HFFc6 (cell line): ENCODE measurements at regions not wholly inside any gene's neighbourhood (a gene's known extent, or its start where the extent isn't known, plus 50 kb on each side); places are given as distances from the start of the nearest gene placed in this dataset.

Source experiments
- DNase-seq: peaks from one replicate; pipeline ENCODE4 v3.0.0-alpha.2; 2018
- H3K27ac Mint-ChIP-seq: 2 replicates; pipeline ENCODE4 v1.8.0; 2020; ENCODE audit warnings: mild to moderate bottlenecking, mixed read lengths
- H3K27me3 Mint-ChIP-seq: 2 replicates; pipeline ENCODE4 v1.8.0; 2021; ENCODE audit warnings: mild to moderate bottlenecking, moderate library complexity, mixed read lengths; ENCODE audit not compliant: insufficient read depth
- H3K36me3 Mint-ChIP-seq: 2 replicates; pipeline ENCODE4 v1.8.0; 2021; ENCODE audit warnings: low read depth, mixed read lengths
- H3K4me1 Mint-ChIP-seq: 2 replicates; pipeline ENCODE4 v1.8.0; 2020; ENCODE audit warnings: low read depth, mixed read lengths
- H3K4me3 Mint-ChIP-seq: 2 replicates; pipeline ENCODE4 v1.8.0; 2020; ENCODE audit warnings: mild to moderate bottlenecking, moderate library complexity, mixed read lengths
- H3K9me3 Mint-ChIP-seq: 2 replicates; pipeline ENCODE4 v1.8.0; 2020; ENCODE audit warnings: mild to moderate bottlenecking, mixed read lengths
- TF ChIP-seq, protein P1 (sequence below): fragments of 200-600 bp; sonication (generic); IDR thresholded peaks from 2 replicates; pipeline ENCODE4 v1.5.0; 2021; ENCODE audit warnings: antibody characterized with exemption, mild to moderate bottlenecking

DNA sequence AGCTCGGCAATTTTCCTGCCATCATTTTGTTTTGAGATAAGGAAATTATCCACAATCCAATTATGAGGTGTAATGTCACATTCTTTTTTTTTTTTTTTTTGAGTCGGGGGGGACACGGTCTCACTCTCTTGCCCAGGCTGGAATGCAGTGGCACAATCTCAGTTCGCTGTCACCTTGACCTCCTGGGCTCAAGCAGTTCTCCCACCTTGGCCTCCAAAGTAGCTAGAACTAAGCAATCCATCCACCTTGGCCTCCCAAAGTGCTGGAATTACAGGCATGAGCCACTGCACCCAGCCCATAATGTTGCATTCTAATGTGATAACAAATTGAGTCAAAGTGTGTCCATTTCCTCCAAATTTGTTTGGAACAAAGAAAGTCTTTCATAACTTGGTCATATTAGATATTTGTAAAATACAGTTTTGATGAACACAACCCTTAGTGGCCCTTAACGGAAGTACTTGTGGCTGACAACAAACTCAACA lies 144.1 kb upstream of the AFDN start:
- TF ChIP-seq, protein P1, sequence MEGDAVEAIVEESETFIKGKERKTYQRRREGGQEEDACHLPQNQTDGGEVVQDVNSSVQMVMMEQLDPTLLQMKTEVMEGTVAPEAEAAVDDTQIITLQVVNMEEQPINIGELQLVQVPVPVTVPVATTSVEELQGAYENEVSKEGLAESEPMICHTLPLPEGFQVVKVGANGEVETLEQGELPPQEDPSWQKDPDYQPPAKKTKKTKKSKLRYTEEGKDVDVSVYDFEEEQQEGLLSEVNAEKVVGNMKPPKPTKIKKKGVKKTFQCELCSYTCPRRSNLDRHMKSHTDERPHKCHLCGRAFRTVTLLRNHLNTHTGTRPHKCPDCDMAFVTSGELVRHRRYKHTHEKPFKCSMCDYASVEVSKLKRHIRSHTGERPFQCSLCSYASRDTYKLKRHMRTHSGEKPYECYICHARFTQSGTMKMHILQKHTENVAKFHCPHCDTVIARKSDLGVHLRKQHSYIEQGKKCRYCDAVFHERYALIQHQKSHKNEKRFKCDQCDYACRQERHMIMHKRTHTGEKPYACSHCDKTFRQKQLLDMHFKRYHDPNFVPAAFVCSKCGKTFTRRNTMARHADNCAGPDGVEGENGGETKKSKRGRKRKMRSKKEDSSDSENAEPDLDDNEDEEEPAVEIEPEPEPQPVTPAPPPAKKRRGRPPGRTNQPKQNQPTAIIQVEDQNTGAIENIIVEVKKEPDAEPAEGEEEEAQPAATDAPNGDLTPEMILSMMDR = no peak
- peaks cover 5% of the 10 kb centered on the region; the same call in 1 of the 2 replicates for H3K27me3 Mint-ChIP-seq
- peaks cover 76% of the 10 kb centered on the region for H3K9me3 Mint-ChIP-seq
- peaks cover 10% of the 10 kb centered on the region for H3K36me3 Mint-ChIP-seq
- H3K4me1 Mint-ChIP-seq = no peaks in the 10 kb centered on the region
- no peak overlapping the region for H3K4me3 Mint-ChIP-seq
- no peak for DNase-seq
- no peak overlapping the region for H3K27ac Mint-ChIP-seq

DNA sequence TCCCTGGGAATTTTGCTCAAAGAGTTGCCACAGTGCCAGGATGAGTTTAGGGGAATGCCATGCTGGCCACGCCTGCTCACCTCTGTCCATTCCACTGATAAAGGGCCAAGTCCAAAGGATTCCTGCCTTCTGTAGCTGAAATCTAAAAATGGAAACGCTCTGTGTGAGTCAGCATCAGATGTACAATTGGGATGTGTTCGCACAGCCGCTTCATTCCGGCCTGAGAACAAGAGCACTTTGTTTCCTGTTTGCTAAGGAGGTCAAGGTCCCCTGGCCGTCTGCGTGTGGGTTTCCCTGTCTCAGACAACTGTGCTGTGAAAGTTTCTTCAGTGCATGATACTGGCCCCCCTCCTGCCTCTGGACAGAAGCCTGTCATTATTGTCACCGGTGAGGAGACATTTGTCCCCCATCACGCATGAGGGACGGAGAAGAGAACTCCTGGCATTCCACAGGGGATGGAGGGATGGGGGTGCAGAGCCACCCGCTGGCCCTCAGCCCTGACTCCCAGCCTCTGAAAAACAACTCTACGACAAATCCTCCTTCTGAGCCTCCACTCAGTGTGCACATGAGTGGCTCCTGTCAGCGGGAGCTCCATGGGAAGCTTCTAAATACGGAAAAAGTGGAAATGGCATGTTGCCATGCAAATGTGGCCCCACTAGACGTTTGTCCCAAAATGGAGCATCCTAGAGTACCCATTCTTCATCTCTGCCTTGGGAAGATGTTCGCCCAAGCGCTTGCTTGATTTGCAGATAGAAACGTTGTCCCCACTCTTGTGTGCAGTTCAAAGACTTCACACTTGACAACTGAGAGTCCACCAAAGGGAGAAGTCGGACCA lies 143.5 kb upstream of the AFDN start:
- Mint-ChIP-seq H3K27ac (no peak overlapping the region), H3K9me3 (peaks cover 81% of the 10 kb centered on the region), H3K4me1 (no peaks in the 10 kb centered on the region), H3K4me3 (no peak overlapping the region), H3K27me3 (peaks cover 3% of the 10 kb centered on the region; the same call in 1 of the 2 replicates), H3K36me3 (peaks cover 10% of the 10 kb centered on the region)
- DNase-seq = no peak
- TF ChIP-seq, protein P1 = no peak

DNA sequence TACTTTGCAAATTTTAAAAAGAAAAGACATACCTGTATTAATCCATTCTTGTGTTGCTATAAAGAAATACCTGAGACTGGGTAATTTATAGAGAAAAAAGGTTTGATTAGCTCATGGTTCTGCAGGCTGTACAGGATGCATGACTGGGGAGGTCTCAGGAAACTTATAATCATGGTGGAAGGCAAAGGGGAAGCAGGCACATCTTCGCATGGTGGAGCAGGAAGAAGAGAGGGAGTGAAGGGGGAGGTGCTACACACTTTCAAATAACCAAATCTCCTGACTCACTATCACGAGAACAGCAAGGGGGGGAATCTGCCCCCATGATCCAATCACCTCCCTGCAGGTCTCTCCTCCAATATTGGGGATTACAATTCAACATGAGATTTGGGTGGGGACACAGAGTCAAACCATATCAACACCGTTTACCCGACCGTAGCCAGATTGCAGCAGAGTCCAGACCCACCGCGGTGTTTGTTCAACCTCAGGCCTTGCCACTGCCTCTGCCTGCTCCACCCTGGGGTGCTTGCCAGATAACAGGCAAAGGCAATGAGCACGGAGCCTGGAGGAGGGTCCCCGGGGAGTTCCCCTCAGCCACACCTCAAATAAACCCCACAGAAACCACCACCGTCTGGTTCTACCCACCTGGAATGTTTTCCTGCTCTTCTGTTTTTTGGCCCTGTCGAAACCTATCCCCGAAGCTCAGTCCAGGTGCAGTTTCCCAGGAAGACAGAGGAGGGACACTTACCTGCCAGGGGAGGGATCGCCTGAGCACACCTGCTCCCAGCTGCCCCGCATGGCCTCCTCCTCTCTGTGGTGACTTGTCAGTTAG lies 142.2 kb upstream of the AFDN start:
- H3K27me3 Mint-ChIP-seq = peaks cover 3% of the 10 kb centered on the region; the same call in 1 of the 2 replicates
- TF ChIP-seq, protein P1 = no peak
- H3K27ac Mint-ChIP-seq = no peak overlapping the region
- peaks cover 10% of the 10 kb centered on the region for H3K36me3 Mint-ChIP-seq
- no peaks in the 10 kb centered on the region for H3K4me1 Mint-ChIP-seq
- H3K4me3 Mint-ChIP-seq = no peak overlapping the region
- peaks cover 80% of the 10 kb centered on the region for H3K9me3 Mint-ChIP-seq
- no peak for DNase-seq

DNA sequence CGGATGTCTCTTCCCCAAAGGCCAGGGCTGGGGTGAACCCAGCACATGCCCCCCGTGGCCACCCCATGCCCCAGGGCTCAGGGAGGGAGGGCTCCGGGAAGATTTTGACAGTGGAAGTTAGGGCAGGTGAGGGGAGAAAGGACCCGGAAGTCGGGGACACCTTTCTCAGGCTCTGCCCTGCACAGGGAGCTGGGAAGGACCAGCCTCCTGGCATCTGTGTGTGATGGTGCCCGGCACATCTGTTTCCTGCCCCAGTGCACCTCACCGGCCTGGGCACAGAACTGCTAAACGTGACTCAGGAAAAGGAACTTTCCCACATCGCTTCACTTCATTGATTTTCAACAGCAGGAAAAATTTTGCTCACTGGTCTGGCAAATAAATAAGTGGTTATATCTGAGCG lies 141.1 kb upstream of the AFDN start:
- Mint-ChIP-seq H3K4me1 (no peaks in the 10 kb centered on the region), H3K4me3 (no peak overlapping the region), H3K27ac (no peak overlapping the region), H3K36me3 (peaks cover 11% of the 10 kb centered on the region), H3K9me3 (peaks cover 75% of the 10 kb centered on the region), H3K27me3 (peaks cover 3% of the 10 kb centered on the region; the same call in 1 of the 2 replicates)
- TF ChIP-seq, protein P1 = no peak
- DNase-seq = no peak

DNA sequence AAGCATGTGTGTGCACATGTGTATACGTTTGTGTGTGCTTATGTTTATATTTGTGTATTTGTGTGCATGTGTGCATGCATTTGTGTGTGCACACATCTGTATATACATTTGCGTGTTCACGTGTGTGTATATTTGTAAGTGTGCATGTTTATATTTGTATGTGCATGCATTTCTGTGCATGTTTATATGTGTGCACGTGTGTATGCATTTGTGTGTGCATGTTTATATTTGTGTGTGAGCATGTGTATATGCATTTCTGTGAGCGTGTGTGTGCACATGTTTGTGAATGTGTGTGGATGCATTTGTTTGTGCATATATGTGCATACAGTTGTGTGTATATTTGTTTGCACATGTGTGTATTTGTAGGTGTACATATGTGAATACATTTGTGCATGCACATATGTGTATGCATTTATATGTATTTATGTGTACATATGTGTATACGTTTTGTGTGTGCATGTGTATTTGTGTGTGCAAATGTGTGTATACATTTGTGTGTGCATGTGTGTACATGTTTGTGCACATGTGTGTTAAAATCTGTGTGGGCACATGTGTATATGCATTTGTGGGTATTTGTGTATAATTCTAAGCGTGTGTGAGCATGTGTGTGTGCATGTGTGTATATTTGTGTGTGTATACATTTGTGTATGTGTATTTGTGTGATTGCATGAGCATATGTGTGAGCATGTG lies 140.4 kb upstream of the AFDN start:
- no peak overlapping the region for H3K27ac Mint-ChIP-seq
- H3K9me3 Mint-ChIP-seq = peaks cover 79% of the 10 kb centered on the region
- no peaks in the 10 kb centered on the region for H3K4me1 Mint-ChIP-seq
- H3K27me3 Mint-ChIP-seq = peaks cover 3% of the 10 kb centered on the region; the same call in 1 of the 2 replicates
- peaks cover 16% of the 10 kb centered on the region for H3K36me3 Mint-ChIP-seq
- no peak for DNase-seq
- TF ChIP-seq, protein P1 = no peak
- H3K4me3 Mint-ChIP-seq = no peak overlapping the region
